Esophagus muscularis mucosa (tissue), 4 donors: ENCODE measurements at regions not wholly inside any gene's neighbourhood (a gene's known extent, or its start where the extent isn't known, plus 50 kb on each side); places are given as distances from the start of the nearest gene placed in this dataset.
A peak's percentile ranks its signal among the peaks of the same experiment; 100 is the strongest.

Experiments used
- DNase-seq: peaks from one replicate; pipeline ENCODE4 v3.0.0-alpha.2; 2017; ENCODE audit errors: extremely low spot score
- H3K27ac ChIP-seq, 4 donors: fragments of 200-600 bp; sonication (generic); replicated peaks in 1 of 4; 1 replicate in 3 of 4; 2 replicates in 1 of 4; pipeline ENCODE4 v1.5.1; 2016 to 2019; ENCODE audit warnings: mild to moderate bottlenecking in 1 of 4
- H3K27me3 ChIP-seq, 4 donors: fragments of 200-600 bp; sonication (generic); one replicate each; pipeline versions ENCODE4 v1.5.1 to v1.6.0; 2016 to 2019
- H3K36me3 ChIP-seq, 4 donors: fragments of 200-600 bp; sonication (generic); one replicate each; pipeline ENCODE4 v1.5.1; 2016 to 2019
- H3K4me1 ChIP-seq, 4 donors: fragments of 200-600 bp; sonication (generic); one replicate each; pipeline ENCODE4 v1.5.1; 2016 to 2019
- H3K4me3 ChIP-seq, 4 donors: fragments of 200-600 bp; sonication (generic); 1 replicate in 2 of 4; 2 replicates in 2 of 4; pipeline ENCODE4 v1.5.1; 2016 to 2019; ENCODE audit warnings: mild to moderate bottlenecking in 4 of 4, moderate library complexity in 1 of 4
- H3K9me3 ChIP-seq, 4 donors: fragments of 200-600 bp; sonication (generic); 1 replicate in 3 of 4; 2 replicates in 1 of 4; pipeline ENCODE4 v1.5.1; 2016 to 2019
- CTCF ChIP-seq, 3 experiments: fragments of 200-600 bp in 2 of 3; fragments of 450-650 bp in 1 of 3; sonication (generic) in 2 of 3; IDR thresholded peaks; one replicate each; pipeline ENCODE4 v1.5.1; 2017 to 2019; ENCODE audit warnings: antibody characterized with exemption in 3 of 3, mild to moderate bottlenecking in 2 of 3, moderate library complexity in 1 of 3
- EP300 ChIP-seq: sonication (generic); formaldehyde crosslinking; IDR thresholded peaks from one replicate; pipeline ENCODE4 v1.6.1; 2017; ENCODE audit warnings: antibody characterized with exemption
- POLR2A ChIP-seq: fragments of 450-650 bp; IDR thresholded peaks from one replicate; pipeline ENCODE4 v1.6.1; 2017; ENCODE audit warnings: antibody characterized with exemption, moderate library complexity, mild to moderate bottlenecking, low read depth
- POLR2AphosphoS5 ChIP-seq, 2 donors: sonication (generic); formaldehyde crosslinking; IDR thresholded peaks; one replicate each; pipeline ENCODE4 v1.6.1; 2017; ENCODE audit warnings: antibody characterized with exemption in 2 of 2
- WGBS: methylation state at CpG from one replicate; pipeline ENCODE4 v1.1.5; 2018; 5-methylcytosine and 5-hydroxymethylcytosine counted together
- intact Hi-C: fragments of 100-400 bp; cut with DNase I; formaldehyde crosslinking; loops from one replicate; pipeline ENCODE4 v1.15.1; 2023

DNA sequence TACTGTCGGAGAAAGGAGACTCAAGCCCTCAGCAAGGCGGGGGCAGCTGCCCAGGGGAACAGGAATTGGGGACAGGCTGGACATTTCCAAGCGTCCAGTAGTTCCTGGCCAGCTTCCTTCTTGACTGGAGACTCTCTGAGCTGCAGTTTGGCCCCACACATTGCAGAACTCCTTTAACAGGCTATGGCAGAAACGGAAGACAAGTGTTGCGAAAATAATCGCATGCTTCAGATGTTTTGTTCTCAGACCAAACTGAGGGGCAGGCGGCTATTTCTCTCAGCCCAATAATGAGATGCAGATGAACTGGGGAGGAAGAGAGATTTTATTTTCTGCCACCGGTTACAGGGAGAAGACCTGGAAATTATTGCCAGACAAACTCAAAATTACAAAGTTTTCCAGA is 88.0 kb upstream of the PFKP start:
- intact Hi-C loops = no loop called here
- WGBS = 64% methylated on average over 8 of the region's 8 CpGs

DNA sequence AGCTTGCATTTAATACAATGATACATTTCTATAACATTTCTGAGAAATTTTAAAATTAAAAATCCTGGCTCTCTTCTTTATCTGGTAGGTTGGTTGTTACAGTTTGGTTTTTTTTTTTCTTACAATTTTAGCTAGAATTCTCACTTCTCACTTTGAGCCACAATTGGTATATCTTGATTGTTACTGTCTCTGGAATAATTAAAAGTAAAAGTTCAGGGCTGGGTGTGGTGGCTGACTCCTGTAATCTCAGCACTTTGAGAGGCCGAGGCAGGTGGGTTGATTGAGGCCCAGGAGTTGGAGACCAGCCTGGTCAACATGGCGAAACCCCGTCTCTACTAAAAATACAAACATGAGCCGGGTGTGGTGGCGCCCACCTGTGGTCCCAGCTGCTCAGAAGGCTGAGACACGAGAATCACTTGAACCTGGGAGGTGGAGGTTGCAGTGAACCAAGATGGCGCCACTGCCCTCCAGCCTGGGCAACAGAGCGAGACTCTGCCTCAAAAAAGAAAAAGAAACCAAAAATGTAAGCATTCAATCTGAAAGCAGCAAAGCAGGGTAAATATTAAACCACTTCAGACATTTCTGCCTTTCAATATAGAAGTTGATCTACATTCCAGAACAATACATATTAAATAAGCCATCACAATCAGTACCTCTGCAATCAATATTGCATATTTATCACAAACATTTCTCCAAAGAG is 88.6 kb upstream of the PFKP start:
- Histone ChIP-seq H3K36me3 (no peaks in the 10 kb centered on the region), H3K4me3 (no peak overlapping the region), H3K9me3 (no peaks in the 10 kb centered on the region), H3K27me3 (no peaks in the 10 kb centered on the region), H3K4me1 (no peaks in the 10 kb centered on the region), H3K27ac (no peak overlapping the region)
- no peak for DNase-seq
- 88% methylated on average over 8 of the region's 8 CpGs for WGBS
- TF ChIP-seq EP300 (no peak), CTCF (IDR thresholded peaks at IDR 0.05) (no peak), POLR2A (no peak), POLR2AphosphoS5 (IDR thresholded peaks at IDR 0.05) (no peak)
- intact Hi-C loops = no loop called here

More for the DNA sequence above, 88.0 kb upstream of the PFKP start:
- H3K27ac ChIP-seq = no peak overlapping the region
- no peaks in the 10 kb centered on the region for H3K36me3 ChIP-seq
- no peaks in the 10 kb centered on the region for H3K4me1 ChIP-seq
- H3K27me3 ChIP-seq = peaks cover 0 to under 1% (median 0%) of the 10 kb centered on the region in 4 donors
- TF ChIP-seq POLR2A (no peak), CTCF (IDR thresholded peaks at IDR 0.05) (no peak), POLR2AphosphoS5 (IDR thresholded peaks at IDR 0.05) (no peak), EP300 (no peak)
- no peak for DNase-seq
- no peaks in the 10 kb centered on the region for H3K9me3 ChIP-seq
- no peak overlapping the region for H3K4me3 ChIP-seq

- Histone ChIP-seq H3K36me3 (no peaks in the 10 kb centered on the region), H3K9me3 (no peaks in the 10 kb centered on the region), H3K4me1 (no peaks in the 10 kb centered on the region), H3K4me3 (no peak overlapping the region), H3K27ac (no peak overlapping the region), H3K27me3 (no peaks in the 10 kb centered on the region)
- no peak for DNase-seq
- TF ChIP-seq CTCF (IDR thresholded peaks at IDR 0.05) (peak; percentile 33 to 47 (median 37)), POLR2A (no peak)
- WGBS = 18% methylated on average over 2 of the region's 2 CpGs
- intact Hi-C loops = no loop called here
Measured at GRCh38 chr10:2978111-2978510, 89.2 kb upstream of the PFKP start.

- H3K36me3 ChIP-seq = no peaks in the 10 kb centered on the region
- intact Hi-C loops = no loop called here
- TF ChIP-seq CTCF (IDR thresholded peaks at IDR 0.05) = no peak
- no peak for TF ChIP-seq POLR2A
- no peak for TF ChIP-seq EP300
- no peak for TF ChIP-seq POLR2AphosphoS5 (IDR thresholded peaks at IDR 0.05)
- no peak overlapping the region for H3K4me3 ChIP-seq
- DNase-seq = no peak
- H3K27me3 ChIP-seq = no peaks in the 10 kb centered on the region
- H3K9me3 ChIP-seq = no peaks in the 10 kb centered on the region
- no peaks in the 10 kb centered on the region for H3K4me1 ChIP-seq
- WGBS = 80% methylated on average over 12 of the region's 12 CpGs
- no peak overlapping the region for H3K27ac ChIP-seq
Measured at GRCh38 chr10:2974503-2975207, 92.7 kb upstream of the PFKP start.
